NCI-H1092 (cell line): ENCODE measurements at regions not wholly inside any gene's neighbourhood (a gene's known extent, or its start where the extent isn't known, plus 50 kb on each side); places are given as distances from the start of the nearest gene placed in this dataset.
"Not testable (repeated sequence)": the region's sequence is repeated elsewhere in the genome, so short reads cannot be mapped to it uniquely, and the experiment has no call there.

ENCODE experiments used
- DNase-seq: peaks from one replicate; lab custom pipeline; 2025; lab: John Stamatoyannopoulos, UW

GRCh38 chr5:164204338-164204946 lies 699.0 kb downstream of the MAT2B start:
- no peak for DNase-seq

- DNase-seq: no peak
Observed at GRCh38 chr5:164206196-164206595, 700.8 kb downstream of the MAT2B start.

GRCh38 chr5:164207646-164208045 lies 702.2 kb downstream of the MAT2B start:
- DNase-seq: no peak

DNA sequence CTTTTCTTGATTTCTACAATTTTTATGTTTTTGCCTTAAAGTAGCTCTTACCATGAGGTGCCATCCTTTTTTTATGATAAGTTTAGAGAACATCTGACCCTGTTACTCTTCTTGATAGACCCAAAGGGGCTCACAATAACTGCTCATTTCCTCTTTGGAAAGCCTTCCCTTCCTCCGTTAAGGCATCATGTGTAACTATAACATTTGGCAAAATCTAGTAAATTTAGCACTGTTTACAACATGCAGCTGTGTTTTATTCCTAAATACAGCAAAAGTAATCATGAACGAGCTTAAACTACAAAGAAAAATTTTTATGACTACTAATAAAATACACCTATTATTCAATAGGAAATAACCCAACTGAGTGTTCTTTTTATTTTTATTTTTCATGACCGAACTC lies 705.1 kb downstream of the MAT2B start:
- no peak for DNase-seq

GRCh38 chr5:164214698-164215097 lies 709.3 kb downstream of the MAT2B start:
- no peak for DNase-seq

- no peak for DNase-seq
Observed at GRCh38 chr5:164217464-164217863, 712.0 kb downstream of the MAT2B start.

GRCh38 chr5:164220522-164220921 lies 715.1 kb downstream of the MAT2B start:
- no peak for DNase-seq

DNA sequence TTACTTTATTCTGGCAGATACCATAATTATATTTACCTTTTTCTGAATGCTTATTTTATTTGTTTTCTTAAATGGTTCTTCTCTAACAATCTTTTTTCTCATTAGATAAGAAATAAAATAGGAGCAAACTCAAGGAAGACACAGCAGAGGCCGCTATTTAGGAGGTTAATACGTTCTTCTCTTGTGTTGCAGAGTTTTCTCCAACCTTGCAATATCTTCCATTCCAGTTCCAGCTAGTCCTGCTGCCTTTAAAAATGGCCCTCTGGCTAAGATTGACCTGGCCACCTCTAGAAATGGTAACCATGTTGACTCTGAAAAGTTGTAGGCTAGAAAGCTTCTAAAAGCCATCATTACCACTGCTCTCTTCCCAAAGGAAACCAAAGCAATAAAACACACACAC lies 718.8 kb downstream of the MAT2B start:
- DNase-seq: no peak

DNA sequence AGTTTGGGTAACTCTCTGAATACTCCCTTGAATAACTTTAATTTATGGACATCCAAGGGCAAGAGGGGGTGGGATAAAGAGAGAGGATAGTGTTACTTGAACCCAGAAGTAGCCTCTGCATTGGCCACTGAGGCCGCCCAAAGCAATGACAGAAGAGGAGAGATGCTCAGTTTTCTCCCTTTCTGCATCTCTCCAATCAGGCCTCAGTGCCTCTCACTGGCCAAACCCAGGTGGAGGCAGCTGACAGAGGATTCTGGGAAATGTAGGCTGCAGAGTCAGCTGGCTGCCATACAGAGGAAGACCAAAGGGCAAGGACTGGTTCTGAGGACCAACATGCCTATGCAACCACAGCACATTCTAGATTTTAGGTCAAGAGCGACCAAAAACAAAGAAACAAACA lies 719.4 kb downstream of the MAT2B start:
- DNase-seq: no peak

DNA sequence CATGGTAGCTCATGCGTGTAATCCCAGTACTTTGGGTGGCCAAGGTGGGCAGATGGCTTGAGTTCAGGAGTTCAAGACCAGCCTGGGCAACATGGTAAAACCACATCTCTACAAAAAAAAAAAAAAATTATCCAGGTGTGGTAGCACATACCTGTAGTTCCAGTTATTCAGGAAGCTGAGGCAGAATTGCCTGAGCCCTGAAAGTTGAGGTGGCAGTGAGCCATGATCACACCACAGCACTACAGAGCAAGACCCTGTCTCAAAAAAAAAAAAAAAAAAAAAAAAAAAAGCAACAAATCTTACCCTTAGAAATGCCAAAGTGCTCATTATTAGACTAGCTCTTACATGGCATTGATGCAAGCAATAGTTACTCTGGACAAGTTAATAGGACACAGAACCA lies 724.9 kb downstream of the MAT2B start:
- DNase-seq: no peak

DNA sequence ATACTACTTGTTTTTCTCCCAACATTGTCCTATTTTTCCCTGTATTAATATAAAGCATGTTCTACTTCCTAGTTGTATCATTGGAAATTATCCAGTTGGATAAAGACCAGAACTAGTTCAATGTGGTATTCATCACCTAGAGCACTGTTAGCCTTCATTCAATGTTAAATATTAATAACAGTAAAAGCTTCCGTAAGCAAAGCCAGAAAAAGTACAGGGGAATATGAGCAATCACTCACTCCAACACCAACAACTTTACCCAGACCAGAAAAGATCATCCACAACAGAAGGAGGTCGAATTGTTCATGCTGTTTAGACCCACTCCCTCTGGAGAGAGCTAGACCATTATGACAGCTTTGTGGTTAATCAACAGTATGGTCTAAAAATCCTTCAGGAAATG lies 728.4 kb downstream of the MAT2B start:
- DNase-seq: no peak

GRCh38 chr5:164234321-164234720 lies 728.9 kb downstream of the MAT2B start:
- DNase-seq: no peak

GRCh38 chr5:164235300-164235891 lies 730.0 kb downstream of the MAT2B start:
- DNase-seq: no peak

DNA sequence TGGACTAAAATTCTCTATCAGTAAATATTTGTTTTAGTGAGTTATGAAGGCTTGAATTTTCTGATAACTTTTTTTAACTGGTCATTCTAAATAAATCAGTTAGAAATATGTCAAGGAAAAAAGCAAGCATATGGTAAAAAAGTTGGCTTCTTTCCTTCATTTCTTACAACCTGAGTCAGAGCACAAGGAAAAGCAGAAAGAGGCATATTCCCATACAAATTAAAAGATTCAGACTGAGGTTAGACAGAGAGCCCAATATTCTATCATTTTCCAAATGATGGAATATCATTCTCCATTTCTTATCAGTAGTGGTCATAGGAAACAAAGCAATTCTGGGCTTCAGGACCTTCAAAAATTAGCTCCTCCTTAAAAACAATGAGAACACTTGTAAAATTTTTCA lies 732.1 kb downstream of the MAT2B start:
- DNase-seq: no peak

DNA sequence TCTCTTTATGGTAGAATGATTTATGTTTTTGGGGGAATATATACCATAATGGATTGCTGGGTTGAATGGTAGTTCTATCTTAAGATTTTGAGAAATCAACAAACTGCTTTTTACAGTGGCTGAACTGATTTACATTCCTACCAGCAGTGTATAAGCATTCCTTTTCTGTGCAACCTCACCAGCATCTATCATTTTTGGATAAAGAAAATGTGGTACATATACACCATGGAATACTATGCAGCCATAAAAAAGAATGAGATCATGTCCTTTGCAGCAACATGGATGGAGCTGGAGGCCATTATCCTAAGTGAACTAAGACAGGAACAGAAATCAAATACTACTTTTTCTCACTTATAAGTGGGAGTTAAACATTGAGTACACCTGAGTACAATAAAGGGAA lies 746.4 kb downstream of the MAT2B start:
- DNase-seq: not testable (repeated sequence)

- no peak for DNase-seq
Observed at GRCh38 chr5:164253764-164254163, 748.3 kb downstream of the MAT2B start.

- no peak for DNase-seq
Observed at GRCh38 chr5:164255598-164256213, 750.3 kb downstream of the MAT2B start.

DNA sequence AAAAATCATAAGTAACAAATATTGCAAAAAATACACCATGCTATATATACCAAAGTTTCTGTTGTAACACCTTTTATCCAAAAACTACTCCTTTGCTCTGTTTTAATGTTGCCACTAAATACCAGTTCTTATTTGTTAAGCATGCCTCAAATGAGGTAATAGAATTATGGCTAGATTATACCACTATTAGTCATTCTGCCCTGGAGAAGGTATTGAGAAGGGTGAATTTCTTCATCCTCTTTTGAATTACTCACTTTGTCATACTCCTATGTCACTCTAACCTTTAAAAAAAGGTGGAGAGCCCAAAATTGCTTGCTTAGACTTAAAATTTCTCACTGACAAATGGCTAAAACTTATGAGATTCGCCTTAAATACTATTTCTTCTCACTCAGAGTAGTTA lies 750.9 kb downstream of the MAT2B start:
- DNase-seq: no peak

GRCh38 chr5:164256954-164257353 lies 751.5 kb downstream of the MAT2B start:
- no peak for DNase-seq

DNA sequence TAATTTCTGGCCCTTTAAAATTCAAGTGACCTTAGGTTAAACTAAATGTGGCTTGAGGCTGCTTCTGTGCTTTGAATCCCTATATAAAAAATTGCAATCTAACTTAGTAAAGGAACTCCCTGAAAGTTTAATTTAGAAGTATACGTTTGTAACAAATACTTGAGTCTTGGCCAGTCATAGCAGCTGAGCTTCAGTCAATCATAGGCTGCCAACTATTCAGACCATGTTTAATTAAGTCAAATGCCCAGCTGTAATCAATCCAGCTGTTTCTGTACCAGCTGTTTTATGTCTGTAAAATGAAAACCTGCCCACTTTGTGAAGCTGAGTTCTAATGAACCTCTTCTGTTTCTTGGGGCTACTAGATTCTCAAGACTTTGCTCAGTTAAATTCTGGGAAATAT lies 760.1 kb downstream of the MAT2B start:
- DNase-seq: no peak

GRCh38 chr5:164266571-164266970 lies 761.2 kb downstream of the MAT2B start:
- DNase-seq: no peak

DNA sequence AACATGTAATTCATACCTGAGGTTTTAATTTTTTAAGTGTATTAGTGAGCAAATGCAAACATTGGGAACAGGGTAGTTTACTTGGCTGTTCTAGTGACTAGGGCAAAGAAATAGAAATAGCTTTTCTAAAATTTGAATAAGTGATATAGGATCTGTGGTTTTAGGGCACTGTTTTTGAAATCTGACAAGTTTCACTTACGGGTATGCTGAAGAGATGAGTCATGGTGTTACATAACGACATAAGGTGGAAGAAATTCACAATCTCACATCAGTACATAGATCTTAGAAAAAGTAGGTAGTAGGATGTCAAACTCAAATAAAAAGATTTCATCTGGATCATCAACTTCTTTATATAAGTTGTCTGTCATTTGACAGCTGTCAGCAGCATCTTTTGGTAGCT lies 772.3 kb downstream of the MAT2B start:
- DNase-seq: no peak

DNA sequence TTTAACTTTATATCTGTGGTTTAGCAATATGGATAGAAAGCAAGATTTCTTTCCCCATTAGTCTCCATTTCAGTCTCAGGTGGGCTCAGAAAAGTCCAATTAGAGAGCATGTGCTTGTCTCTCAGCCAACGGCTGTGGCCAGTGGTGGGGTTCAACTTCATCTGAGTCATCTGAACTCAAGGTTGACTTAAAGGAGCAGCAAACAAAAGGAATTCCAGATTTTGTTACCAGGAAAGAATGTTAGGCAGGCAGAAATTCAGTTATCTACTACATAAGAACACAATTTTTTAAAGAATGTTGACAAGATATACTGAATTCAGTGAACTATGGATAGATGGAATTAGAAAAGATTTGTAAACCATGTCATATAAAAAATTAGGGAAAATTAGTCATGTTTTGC lies 784.1 kb downstream of the MAT2B start:
- DNase-seq: no peak

DNA sequence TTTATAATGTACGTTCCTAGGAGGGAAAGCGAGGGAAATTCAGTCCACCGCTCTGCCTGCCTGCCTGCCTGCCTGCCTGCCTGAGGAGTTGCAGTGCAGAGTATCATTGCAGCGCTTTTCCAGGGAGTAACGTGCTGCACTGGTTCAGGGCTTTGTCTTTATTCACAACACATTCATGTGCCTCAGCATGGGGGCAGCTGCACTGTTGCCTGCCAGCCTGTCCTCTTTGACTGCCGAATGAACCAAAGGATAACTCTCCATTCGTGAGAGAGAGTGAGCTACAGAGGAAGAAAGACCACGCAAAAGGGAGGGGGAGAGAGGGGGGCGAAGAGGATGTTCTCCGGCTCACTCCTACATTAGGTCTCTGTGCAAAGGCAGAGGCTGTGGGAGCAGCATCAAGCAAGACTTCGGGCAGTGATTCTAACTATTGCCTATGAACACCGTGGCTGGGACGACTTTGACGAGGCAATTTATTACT lies 791.2 kb downstream of the MAT2B start:
- DNase-seq: no peak
